Ishikawa (cell line): ENCODE measurements at regions not wholly inside any gene's neighbourhood (a gene's known extent, or its start where the extent isn't known, plus 50 kb on each side); places are given as distances from the start of the nearest gene placed in this dataset.

Experiments used
- CEBPB ChIP-seq: IDR thresholded peaks from 2 replicates; pipeline ENCODE4 v1.6.1; 2012
- CREB1 ChIP-seq: IDR thresholded peaks from 2 replicates; pipeline ENCODE4 v1.6.1; 2012; ENCODE audit warnings: low read depth
- EP300 ChIP-seq: IDR thresholded peaks from 2 replicates; pipeline ENCODE4 v1.6.1; 2012; ENCODE audit warnings: borderline replicate concordance
- FOXM1 ChIP-seq: IDR thresholded peaks from 2 replicates; pipeline ENCODE4 v1.6.1; 2012; ENCODE audit warnings: low read depth, borderline replicate concordance
- NFIC ChIP-seq: IDR thresholded peaks from 2 replicates; pipeline ENCODE4 v1.6.1; 2012
- TAF1 ChIP-seq: IDR thresholded peaks from 2 replicates; pipeline ENCODE4 v1.6.1; 2012; ENCODE audit warnings: low read depth, mild to moderate bottlenecking
- YY1 ChIP-seq: IDR thresholded peaks from 2 replicates; pipeline ENCODE4 v1.6.1; 2012; ENCODE audit warnings: low read depth
- TF ChIP-seq, protein P1 (sequence below): IDR thresholded peaks from 2 replicates; pipeline ENCODE4 v1.6.1; 2012; ENCODE audit warnings: low read depth, mild to moderate bottlenecking
- TF ChIP-seq, protein P2 (sequence below): IDR thresholded peaks from 2 replicates; pipeline ENCODE4 v1.6.1; 2012
- TF ChIP-seq, protein P3 (sequence below): IDR thresholded peaks from 2 replicates; pipeline ENCODE4 v1.6.1; 2012

DNA sequence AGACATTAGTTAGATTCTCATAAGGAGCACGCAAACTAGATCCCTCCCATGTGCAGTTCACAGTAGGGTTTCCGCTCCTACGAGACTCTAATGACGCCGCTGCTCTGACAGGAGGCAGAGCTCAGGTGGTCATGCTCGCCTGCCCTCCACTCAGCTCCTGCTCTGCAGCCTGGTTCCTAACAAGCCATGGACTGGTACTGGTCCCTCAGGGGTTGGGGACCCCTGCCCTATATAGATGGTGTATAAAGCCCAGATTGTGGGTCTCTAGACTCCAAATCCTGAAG lies 52.1 kb upstream of the LYRM9 start:
- TF ChIP-seq CEBPB (no peak), EP300 (no peak), YY1 (no peak), TAF1 (no peak), NFIC (no peak), FOXM1 (no peak), CREB1 (no peak)
- TF ChIP-seq, protein P1, sequence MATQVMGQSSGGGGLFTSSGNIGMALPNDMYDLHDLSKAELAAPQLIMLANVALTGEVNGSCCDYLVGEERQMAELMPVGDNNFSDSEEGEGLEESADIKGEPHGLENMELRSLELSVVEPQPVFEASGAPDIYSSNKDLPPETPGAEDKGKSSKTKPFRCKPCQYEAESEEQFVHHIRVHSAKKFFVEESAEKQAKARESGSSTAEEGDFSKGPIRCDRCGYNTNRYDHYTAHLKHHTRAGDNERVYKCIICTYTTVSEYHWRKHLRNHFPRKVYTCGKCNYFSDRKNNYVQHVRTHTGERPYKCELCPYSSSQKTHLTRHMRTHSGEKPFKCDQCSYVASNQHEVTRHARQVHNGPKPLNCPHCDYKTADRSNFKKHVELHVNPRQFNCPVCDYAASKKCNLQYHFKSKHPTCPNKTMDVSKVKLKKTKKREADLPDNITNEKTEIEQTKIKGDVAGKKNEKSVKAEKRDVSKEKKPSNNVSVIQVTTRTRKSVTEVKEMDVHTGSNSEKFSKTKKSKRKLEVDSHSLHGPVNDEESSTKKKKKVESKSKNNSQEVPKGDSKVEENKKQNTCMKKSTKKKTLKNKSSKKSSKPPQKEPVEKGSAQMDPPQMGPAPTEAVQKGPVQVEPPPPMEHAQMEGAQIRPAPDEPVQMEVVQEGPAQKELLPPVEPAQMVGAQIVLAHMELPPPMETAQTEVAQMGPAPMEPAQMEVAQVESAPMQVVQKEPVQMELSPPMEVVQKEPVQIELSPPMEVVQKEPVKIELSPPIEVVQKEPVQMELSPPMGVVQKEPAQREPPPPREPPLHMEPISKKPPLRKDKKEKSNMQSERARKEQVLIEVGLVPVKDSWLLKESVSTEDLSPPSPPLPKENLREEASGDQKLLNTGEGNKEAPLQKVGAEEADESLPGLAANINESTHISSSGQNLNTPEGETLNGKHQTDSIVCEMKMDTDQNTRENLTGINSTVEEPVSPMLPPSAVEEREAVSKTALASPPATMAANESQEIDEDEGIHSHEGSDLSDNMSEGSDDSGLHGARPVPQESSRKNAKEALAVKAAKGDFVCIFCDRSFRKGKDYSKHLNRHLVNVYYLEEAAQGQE: no peak
- TF ChIP-seq, protein P2, sequence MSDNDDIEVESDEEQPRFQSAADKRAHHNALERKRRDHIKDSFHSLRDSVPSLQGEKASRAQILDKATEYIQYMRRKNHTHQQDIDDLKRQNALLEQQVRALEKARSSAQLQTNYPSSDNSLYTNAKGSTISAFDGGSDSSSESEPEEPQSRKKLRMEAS: no peak
- TF ChIP-seq, protein P3, sequence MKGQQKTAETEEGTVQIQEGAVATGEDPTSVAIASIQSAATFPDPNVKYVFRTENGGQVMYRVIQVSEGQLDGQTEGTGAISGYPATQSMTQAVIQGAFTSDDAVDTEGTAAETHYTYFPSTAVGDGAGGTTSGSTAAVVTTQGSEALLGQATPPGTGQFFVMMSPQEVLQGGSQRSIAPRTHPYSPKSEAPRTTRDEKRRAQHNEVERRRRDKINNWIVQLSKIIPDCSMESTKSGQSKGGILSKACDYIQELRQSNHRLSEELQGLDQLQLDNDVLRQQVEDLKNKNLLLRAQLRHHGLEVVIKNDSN: no peak
